SK-N-SH treated with all-trans-retinoic acid at 6 μM for 48 hours (cell line): ENCODE measurements at regions not wholly inside any gene's neighbourhood (a gene's known extent, or its start where the extent isn't known, plus 50 kb on each side); places are given as distances from the start of the nearest gene placed in this dataset.

Source experiments
- ATAC-seq: fragments of 200-7000 bp; cut with Tn5 transposase; 3 replicates; pipeline ENCODE4 v1.9.1; 2020; ENCODE audit warnings: mild to moderate bottlenecking, moderate library complexity
- ARNTL ChIP-seq: fragments of 450-650 bp; formaldehyde crosslinking; IDR thresholded peaks from 2 replicates; pipeline ENCODE4 v1.5.0; 2020; ENCODE audit warnings: low read depth, mild to moderate bottlenecking, moderate library complexity, borderline replicate concordance
- BACH2 ChIP-seq: fragments of 250-450 bp; sonication (Bioruptor Pico); IDR thresholded peaks from 2 replicates; pipeline ENCODE4 v1.9.0; 2021; ENCODE audit warnings: mild to moderate bottlenecking, borderline replicate concordance
- CSDC2 ChIP-seq: fragments of 250-450 bp; sonication (Bioruptor Pico); IDR thresholded peaks from 2 replicates; pipeline ENCODE4 v1.5.0; 2020; ENCODE audit warnings: mild to moderate bottlenecking, moderate library complexity
- ESRRG ChIP-seq: fragments of 250-450 bp; sonication (Bioruptor Pico); IDR thresholded peaks from 2 replicates; pipeline ENCODE4 v1.6.1; 2021; ENCODE audit warnings: mild to moderate bottlenecking
- GLIS3 ChIP-seq: fragments of 250-450 bp; sonication (Bioruptor Pico); IDR thresholded peaks from 2 replicates; pipeline ENCODE4 v1.5.0; 2020; ENCODE audit warnings: mild to moderate bottlenecking, moderate library complexity
- ISL1 ChIP-seq: fragments of 250-450 bp; sonication (Bioruptor Pico); IDR thresholded peaks from 2 replicates; pipeline ENCODE4 v2.1.2; 2022; ENCODE audit warnings: mild to moderate bottlenecking, moderate library complexity
- OSR1 ChIP-seq: fragments of 250-450 bp; sonication (Bioruptor Pico); IDR thresholded peaks from 2 replicates; pipeline ENCODE4 v1.8.0; 2022; ENCODE audit warnings: moderate library complexity, mild to moderate bottlenecking, inconsistent platforms
- PPARA ChIP-seq: fragments of 250-450 bp; sonication (Bioruptor Pico); IDR thresholded peaks from 2 replicates; pipeline ENCODE4 v1.5.0; 2020; ENCODE audit warnings: mild to moderate bottlenecking, borderline replicate concordance
- RARB ChIP-seq: fragments of 250-450 bp; sonication (Bioruptor Pico); IDR thresholded peaks from 2 replicates; pipeline ENCODE4 v1.8.0; 2021; ENCODE audit warnings: mild to moderate bottlenecking, moderate library complexity
- SNAI2 ChIP-seq: fragments of 250-450 bp; sonication (Bioruptor Pico); IDR thresholded peaks from 2 replicates; pipeline ENCODE4 v1.5.0; 2020; ENCODE audit warnings: mild to moderate bottlenecking, moderate library complexity
- TOX ChIP-seq: fragments of 250-450 bp; sonication (Bioruptor Pico); IDR thresholded peaks from 2 replicates; pipeline ENCODE4 v1.8.0; 2021; ENCODE audit warnings: mild to moderate bottlenecking, moderate library complexity, borderline replicate concordance
- ZC3H10 ChIP-seq: fragments of 250-450 bp; sonication (Bioruptor Pico); IDR thresholded peaks from 2 replicates; pipeline ENCODE4 v1.5.1; 2021; ENCODE audit warnings: mild to moderate bottlenecking, moderate library complexity
- ZFP3 ChIP-seq: fragments of 250-450 bp; sonication (Bioruptor Pico); IDR thresholded peaks from 2 replicates; pipeline ENCODE4 v1.5.0; 2020; ENCODE audit warnings: mild to moderate bottlenecking, moderate library complexity
- ZFP30 ChIP-seq: fragments of 450-650 bp; formaldehyde crosslinking; IDR thresholded peaks from 2 replicates; pipeline ENCODE4 v1.5.0; 2022; ENCODE audit warnings: mild to moderate bottlenecking, moderate library complexity
- ZNF565 ChIP-seq: fragments of 450-650 bp; formaldehyde crosslinking; conservative IDR thresholded peaks from 2 replicates; pipeline ENCODE4 v1.5.0; 2020; ENCODE audit warnings: low read depth, mild to moderate bottlenecking, moderate library complexity
- ZNF70 ChIP-seq: fragments of 450-650 bp; formaldehyde crosslinking; IDR thresholded peaks from 2 replicates; pipeline ENCODE4 v1.5.0; 2020; ENCODE audit warnings: mild to moderate bottlenecking, moderate library complexity
- ZNF8 ChIP-seq: fragments of 450-650 bp; formaldehyde crosslinking; IDR thresholded peaks from 2 replicates; pipeline ENCODE4 v1.5.0; 2020; ENCODE audit warnings: mild to moderate bottlenecking, moderate library complexity
- TF ChIP-seq, protein P1 (sequence below): fragments of 250-450 bp; sonication (Bioruptor Pico); IDR thresholded peaks from 2 replicates; pipeline ENCODE4 v1.8.0; 2020; ENCODE audit warnings: mild to moderate bottlenecking, moderate library complexity, borderline replicate concordance
- TF ChIP-seq, protein P2 (sequence below): fragments of 250-450 bp; sonication (Bioruptor Pico); IDR thresholded peaks from 2 replicates; pipeline ENCODE4 v1.5.0; 2020; ENCODE audit warnings: mild to moderate bottlenecking, moderate library complexity
- TF ChIP-seq, protein P3 (sequence below): fragments of 250-450 bp; sonication (Bioruptor Pico); IDR thresholded peaks from 2 replicates; pipeline ENCODE4 v1.5.1; 2020; ENCODE audit warnings: low read depth, mild to moderate bottlenecking, moderate library complexity
- TF ChIP-seq, protein P4 (sequence below): fragments of 250-450 bp; sonication (Bioruptor Pico); IDR thresholded peaks from 2 replicates; pipeline ENCODE4 v1.8.0; 2021; ENCODE audit warnings: low read depth, mild to moderate bottlenecking, moderate library complexity, borderline replicate concordance

DNA sequence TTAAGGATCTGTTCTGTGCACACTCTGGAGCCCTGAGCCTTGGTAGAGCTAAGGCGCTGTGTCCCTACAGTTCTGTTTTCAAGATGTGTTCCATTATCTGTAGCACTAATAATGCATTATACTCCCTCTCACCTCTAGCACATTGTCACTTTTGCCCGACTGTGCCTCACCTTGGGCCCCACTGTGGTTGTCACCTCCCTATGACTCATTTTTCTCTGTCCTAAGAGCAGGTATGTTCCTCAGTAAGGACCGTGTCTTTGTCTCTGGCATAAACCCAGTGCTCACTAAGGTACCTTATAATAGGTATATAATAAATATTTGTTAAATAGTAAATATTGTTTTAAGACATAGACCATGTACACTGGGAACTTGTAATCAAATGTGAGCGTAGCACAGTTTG is 942.5 kb upstream of the CITED2 start:
- no peak for ATAC-seq
- TF ChIP-seq, protein P1, sequence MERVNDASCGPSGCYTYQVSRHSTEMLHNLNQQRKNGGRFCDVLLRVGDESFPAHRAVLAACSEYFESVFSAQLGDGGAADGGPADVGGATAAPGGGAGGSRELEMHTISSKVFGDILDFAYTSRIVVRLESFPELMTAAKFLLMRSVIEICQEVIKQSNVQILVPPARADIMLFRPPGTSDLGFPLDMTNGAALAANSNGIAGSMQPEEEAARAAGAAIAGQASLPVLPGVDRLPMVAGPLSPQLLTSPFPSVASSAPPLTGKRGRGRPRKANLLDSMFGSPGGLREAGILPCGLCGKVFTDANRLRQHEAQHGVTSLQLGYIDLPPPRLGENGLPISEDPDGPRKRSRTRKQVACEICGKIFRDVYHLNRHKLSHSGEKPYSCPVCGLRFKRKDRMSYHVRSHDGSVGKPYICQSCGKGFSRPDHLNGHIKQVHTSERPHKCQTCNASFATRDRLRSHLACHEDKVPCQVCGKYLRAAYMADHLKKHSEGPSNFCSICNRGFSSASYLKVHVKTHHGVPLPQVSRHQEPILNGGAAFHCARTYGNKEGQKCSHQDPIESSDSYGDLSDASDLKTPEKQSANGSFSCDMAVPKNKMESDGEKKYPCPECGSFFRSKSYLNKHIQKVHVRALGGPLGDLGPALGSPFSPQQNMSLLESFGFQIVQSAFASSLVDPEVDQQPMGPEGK, result no peak
- TF ChIP-seq BACH2 (CRISPR knock-in tag) (no peak), OSR1 (CRISPR knock-in tag) (no peak)

DNA sequence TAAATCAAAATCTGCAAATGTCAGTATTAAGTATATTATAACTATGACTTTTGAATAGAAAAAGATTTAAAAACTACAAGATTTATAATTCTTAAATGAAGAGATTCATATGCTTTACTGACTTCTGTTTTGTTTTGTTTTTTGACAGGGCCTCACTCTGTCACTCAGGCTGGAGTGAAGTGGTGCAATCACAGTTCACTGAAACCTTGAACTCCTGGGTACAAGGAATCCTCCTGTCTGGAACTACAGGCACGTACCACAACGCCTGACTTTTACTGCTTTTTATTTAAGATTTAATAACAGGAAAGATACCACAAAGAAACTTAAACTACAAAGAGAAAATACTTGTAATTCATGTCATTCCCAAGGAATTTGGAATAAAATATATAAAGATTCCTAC is 940.2 kb upstream of the CITED2 start:
- no peak for ATAC-seq
- TF ChIP-seq SNAI2 (no peak), ZFP3 (CRISPR knock-in tag) (no peak), ESRRG (CRISPR knock-in tag) (no peak), PPARA (CRISPR knock-in tag) (no peak), ARNTL (no peak), ZNF8 (CRISPR knock-in tag) (no peak), OSR1 (CRISPR knock-in tag) (no peak), ZNF565 (CRISPR knock-in tag) (no peak)
- TF ChIP-seq, protein P2, sequence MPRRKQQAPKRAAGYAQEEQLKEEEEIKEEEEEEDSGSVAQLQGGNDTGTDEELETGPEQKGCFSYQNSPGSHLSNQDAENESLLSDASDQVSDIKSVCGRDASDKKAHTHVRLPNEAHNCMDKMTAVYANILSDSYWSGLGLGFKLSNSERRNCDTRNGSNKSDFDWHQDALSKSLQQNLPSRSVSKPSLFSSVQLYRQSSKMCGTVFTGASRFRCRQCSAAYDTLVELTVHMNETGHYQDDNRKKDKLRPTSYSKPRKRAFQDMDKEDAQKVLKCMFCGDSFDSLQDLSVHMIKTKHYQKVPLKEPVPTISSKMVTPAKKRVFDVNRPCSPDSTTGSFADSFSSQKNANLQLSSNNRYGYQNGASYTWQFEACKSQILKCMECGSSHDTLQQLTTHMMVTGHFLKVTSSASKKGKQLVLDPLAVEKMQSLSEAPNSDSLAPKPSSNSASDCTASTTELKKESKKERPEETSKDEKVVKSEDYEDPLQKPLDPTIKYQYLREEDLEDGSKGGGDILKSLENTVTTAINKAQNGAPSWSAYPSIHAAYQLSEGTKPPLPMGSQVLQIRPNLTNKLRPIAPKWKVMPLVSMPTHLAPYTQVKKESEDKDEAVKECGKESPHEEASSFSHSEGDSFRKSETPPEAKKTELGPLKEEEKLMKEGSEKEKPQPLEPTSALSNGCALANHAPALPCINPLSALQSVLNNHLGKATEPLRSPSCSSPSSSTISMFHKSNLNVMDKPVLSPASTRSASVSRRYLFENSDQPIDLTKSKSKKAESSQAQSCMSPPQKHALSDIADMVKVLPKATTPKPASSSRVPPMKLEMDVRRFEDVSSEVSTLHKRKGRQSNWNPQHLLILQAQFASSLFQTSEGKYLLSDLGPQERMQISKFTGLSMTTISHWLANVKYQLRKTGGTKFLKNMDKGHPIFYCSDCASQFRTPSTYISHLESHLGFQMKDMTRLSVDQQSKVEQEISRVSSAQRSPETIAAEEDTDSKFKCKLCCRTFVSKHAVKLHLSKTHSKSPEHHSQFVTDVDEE, result no peak
- TF ChIP-seq, protein P3, sequence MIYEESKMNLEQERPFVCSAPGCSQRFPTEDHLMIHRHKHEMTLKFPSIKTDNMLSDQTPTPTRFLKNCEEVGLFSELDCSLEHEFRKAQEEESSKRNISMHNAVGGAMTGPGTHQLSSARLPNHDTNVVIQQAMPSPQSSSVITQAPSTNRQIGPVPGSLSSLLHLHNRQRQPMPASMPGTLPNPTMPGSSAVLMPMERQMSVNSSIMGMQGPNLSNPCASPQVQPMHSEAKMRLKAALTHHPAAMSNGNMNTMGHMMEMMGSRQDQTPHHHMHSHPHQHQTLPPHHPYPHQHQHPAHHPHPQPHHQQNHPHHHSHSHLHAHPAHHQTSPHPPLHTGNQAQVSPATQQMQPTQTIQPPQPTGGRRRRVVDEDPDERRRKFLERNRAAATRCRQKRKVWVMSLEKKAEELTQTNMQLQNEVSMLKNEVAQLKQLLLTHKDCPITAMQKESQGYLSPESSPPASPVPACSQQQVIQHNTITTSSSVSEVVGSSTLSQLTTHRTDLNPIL, result no peak

DNA sequence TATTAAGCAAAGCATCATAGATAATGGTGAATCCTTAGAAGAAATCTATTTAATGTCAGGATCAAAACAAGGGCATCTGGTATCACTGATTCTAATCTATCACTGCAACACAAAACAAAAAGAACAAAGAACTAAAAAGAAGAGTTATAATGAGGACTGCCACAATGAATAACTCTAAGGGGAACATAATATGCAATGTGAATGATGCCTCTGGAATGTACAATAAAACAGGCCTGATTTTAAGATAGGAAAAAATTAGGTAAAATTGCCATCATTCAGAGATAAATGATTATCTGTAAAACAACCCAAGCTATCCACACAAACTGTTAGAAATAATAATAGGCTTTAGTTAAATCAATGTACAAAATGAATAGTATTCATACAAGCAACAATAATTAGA is 936.7 kb upstream of the CITED2 start:
- peak; percentile 62 for TF ChIP-seq ISL1 (CRISPR knock-in tag)
- TF ChIP-seq PPARA (CRISPR knock-in tag), result no peak
- ATAC-seq, result no peak

DNA sequence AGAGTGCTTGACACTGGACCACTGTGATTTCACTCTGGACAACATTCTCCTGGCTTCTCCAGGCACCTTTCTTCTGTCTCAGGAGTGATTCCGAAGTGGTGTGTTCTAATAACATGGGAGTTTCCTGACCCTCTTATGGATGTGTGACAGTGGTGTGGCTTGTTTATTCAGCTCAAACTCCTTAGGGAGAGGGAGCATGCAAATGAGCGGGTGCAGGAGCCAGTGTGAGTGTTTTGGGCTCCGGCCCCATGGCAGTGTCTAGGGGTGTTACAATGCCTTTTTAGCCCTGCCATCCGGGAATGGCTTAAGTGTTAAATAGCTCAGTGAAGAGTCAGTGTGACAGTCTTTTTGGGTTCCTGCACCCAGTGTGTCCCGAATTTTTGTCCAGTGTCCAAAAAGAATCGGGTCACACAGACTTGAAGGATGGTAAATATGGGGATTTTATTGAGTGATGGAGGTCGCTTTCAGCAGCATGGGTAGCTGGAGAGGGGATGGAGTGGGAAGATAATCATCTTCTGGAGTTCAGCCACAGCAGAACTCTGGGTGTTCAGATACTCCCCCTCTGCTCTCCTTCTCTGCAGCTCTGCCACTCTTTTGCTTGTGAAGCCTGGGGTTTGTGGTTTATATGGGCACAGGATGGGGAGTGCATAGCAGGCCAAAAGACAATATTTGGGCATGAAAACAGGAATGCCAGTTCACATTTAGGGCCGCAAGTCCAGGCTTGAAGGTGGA is 928.9 kb upstream of the CITED2 start:
- no peak for TF ChIP-seq ZNF70 (CRISPR knock-in tag)
- no peak for TF ChIP-seq ESRRG (CRISPR knock-in tag)
- no peak for TF ChIP-seq ARNTL
- no peak for TF ChIP-seq RARB (CRISPR knock-in tag)
- ATAC-seq, result no peak

DNA sequence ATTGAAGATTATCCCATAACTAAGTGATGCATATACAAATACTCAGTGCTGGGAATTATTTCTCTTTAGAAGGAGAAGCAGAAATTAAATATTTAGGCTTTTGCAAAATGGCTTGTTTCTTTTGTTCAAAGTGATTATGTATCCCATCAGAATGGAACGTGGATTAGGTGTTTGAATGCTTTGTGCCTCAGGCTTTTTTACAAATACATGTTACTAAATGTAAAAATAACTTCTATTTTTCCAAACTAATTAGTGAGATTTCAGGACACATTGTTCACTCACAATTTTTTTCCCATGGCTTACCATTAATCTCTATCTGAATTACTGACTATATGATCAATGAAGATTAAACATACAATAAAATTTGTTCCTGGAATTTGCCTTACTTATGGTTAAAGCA is 925.9 kb upstream of the CITED2 start:
- TF ChIP-seq, protein P4, sequence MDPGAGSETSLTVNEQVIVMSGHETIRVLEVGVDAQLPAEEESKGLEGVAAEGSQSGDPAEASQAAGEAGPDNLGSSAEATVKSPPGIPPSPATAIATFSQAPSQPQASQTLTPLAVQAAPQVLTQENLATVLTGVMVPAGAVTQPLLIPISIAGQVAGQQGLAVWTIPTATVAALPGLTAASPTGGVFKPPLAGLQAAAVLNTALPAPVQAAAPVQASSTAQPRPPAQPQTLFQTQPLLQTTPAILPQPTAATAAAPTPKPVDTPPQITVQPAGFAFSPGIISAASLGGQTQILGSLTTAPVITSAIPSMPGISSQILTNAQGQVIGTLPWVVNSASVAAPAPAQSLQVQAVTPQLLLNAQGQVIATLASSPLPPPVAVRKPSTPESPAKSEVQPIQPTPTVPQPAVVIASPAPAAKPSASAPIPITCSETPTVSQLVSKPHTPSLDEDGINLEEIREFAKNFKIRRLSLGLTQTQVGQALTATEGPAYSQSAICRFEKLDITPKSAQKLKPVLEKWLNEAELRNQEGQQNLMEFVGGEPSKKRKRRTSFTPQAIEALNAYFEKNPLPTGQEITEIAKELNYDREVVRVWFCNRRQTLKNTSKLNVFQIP (CRISPR knock-in tag), result no peak
- TF ChIP-seq BACH2 (CRISPR knock-in tag), result no peak
- TF ChIP-seq, protein P3, result no peak
- TF ChIP-seq, protein P2, result no peak
- no peak for TF ChIP-seq CSDC2
- no peak for TF ChIP-seq ZNF565 (CRISPR knock-in tag)
- TF ChIP-seq GLIS3 (CRISPR knock-in tag), result no peak
- no peak for TF ChIP-seq TOX
- TF ChIP-seq ZC3H10, result no peak
- no peak for TF ChIP-seq ZFP30 (CRISPR knock-in tag)
- TF ChIP-seq, protein P1, result no peak
- no peak for ATAC-seq
